HT1080 (cell line): ENCODE measurements at regions not wholly inside any gene's neighbourhood (a gene's known extent, or its start where the extent isn't known, plus 50 kb on each side); places are given as distances from the start of the nearest gene placed in this dataset.
"Not testable (repeated sequence)": the region's sequence is repeated elsewhere in the genome, so short reads cannot be mapped to it uniquely, and the experiment has no call there.

Source experiments
- DNase-seq: peaks from one replicate; pipeline ENCODE4 v3.0.0-alpha.2; 2015; ENCODE audit warnings: low read depth

GRCh38 chr2:146451972-146452371 is 1392.9 kb upstream of the ACVR2A start:
- no peak for DNase-seq

GRCh38 chr2:146450131-146450530 is 1394.7 kb upstream of the ACVR2A start:
- no peak for DNase-seq

- DNase-seq, result no peak
Observed at GRCh38 chr2:146444987-146445386, 1399.8 kb upstream of the ACVR2A start.

- DNase-seq, result no peak
Observed at GRCh38 chr2:146444085-146444484, 1400.7 kb upstream of the ACVR2A start.

GRCh38 chr2:146438246-146438645 is 1406.6 kb upstream of the ACVR2A start:
- no peak for DNase-seq

GRCh38 chr2:146437712-146438111 is 1407.1 kb upstream of the ACVR2A start:
- no peak for DNase-seq

GRCh38 chr2:146433116-146433875 is 1411.5 kb upstream of the ACVR2A start:
- no peak for DNase-seq

- DNase-seq, result no peak
Observed at GRCh38 chr2:146429366-146429765, 1415.5 kb upstream of the ACVR2A start.

- DNase-seq, result no peak
Observed at GRCh38 chr2:146417942-146418341, 1426.9 kb upstream of the ACVR2A start.

- DNase-seq, result no peak
Observed at GRCh38 chr2:146415291-146415690, 1429.5 kb upstream of the ACVR2A start.

GRCh38 chr2:146414456-146414855 is 1430.4 kb upstream of the ACVR2A start:
- DNase-seq, result no peak

GRCh38 chr2:146413086-146413610 is 1431.7 kb upstream of the ACVR2A start:
- DNase-seq, result no peak

GRCh38 chr2:146412625-146413024 is 1432.2 kb upstream of the ACVR2A start:
- DNase-seq, result no peak

GRCh38 chr2:146405402-146406309 is 1439.2 kb upstream of the ACVR2A start:
- peak; percentile 57 for DNase-seq

GRCh38 chr2:146403546-146404160 is 1441.2 kb upstream of the ACVR2A start:
- not testable (repeated sequence) for DNase-seq

GRCh38 chr2:146392631-146393030 is 1452.2 kb upstream of the ACVR2A start:
- no peak for DNase-seq

GRCh38 chr2:146392186-146392585 is 1452.6 kb upstream of the ACVR2A start:
- DNase-seq, result no peak

GRCh38 chr2:146388757-146389156 is 1456.1 kb upstream of the ACVR2A start:
- peak; percentile 10 for DNase-seq

GRCh38 chr2:146386096-146386495 is 1458.7 kb upstream of the ACVR2A start:
- no peak for DNase-seq

GRCh38 chr2:146385031-146385430 is 1459.8 kb upstream of the ACVR2A start:
- no peak for DNase-seq

GRCh38 chr2:146376511-146377064 is 1468.2 kb upstream of the ACVR2A start:
- DNase-seq, result no peak
